HG03469 (cell line): ENCODE measurements at regions not wholly inside any gene's neighbourhood (a gene's known extent, or its start where the extent isn't known, plus 50 kb on each side); places are given as distances from the start of the nearest gene placed in this dataset.
"Not testable (repeated sequence)": the region's sequence is repeated elsewhere in the genome, so short reads cannot be mapped to it uniquely, and the experiment has no call there.

Experiments used
- ATAC-seq: cut with Tn5 transposase; IDR thresholded peaks from one replicate; pipeline ENCODE4 v1.9.1; 2021; ENCODE audit warnings: mild to moderate bottlenecking, moderate library complexity, moderate number of reproducible peaks; ENCODE audit not compliant: unreplicated experiment

DNA sequence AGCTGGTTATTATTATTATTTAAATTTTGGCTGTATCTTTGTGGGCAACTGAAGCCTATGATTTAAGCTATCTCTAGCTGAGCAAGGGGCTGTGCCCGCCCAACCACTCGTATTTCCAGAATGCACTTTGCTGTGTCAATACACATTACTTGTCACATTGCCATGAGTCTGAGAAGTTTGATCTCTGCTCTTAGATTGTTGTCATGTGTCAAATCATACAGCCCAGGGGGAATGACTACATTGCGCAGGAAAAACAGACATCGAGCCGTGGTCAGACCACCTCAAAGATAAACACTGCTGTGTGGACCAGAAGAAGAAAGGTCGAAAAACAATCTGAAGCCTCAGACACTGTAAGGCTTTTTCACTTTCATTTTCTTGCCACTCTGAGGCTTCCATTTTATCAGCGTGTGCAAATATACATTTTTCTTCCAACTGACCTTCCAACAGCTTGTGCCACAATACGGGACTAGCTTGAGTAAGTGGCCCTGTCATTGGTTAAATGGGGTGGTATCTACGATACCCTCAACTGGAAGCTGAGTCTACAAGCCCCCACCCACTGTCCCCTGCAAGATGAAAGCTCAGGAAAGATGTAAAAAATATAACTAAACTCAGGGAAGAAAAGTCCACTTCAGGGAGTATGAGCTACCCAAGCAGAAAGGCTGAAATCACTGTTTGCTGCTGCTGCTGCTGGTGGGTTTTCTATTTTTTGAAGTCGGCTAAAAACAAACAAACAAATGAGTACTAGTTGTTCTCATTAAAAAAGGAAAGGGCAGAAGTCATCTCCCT, 603.0 kb downstream of the BNC2 start:
- no peak for ATAC-seq

DNA sequence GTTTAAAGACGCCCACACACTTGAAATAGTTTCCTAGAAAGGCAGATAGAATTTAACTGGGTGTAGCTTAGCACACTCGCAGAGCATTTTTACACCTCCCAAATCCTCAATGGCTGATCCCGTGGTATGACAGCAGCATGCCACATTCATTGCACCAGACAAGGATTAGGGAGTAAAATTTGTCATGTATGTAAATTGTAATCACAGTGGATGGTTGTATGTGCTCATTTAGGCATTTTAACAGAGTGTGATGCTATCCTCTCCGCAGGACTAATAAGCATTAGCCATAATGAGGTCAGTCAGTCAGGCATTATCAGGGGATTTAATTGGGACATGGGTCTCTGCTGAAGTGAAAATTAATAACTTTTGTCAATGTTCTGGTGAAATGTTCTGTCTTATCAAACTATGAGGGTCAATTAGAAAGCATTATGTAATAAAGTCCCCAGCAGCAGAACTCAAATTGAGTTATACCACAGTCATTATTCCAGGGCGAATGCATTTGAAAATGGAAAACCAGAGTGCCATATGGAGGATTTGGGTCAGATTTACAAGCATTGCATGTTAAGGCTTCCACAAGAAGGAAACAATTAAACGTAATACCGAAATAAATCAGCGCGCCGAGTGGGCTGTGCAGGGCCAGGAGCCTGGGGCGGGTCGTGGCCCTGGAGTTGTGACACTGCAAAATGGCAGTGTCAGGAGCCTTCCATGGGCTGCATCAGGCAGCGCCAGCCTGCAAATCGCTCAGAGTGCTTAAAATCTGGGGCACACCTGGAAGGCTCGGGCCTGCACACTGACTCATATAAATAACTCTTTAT, 602.2 kb downstream of the BNC2 start:
- no peak for ATAC-seq

DNA sequence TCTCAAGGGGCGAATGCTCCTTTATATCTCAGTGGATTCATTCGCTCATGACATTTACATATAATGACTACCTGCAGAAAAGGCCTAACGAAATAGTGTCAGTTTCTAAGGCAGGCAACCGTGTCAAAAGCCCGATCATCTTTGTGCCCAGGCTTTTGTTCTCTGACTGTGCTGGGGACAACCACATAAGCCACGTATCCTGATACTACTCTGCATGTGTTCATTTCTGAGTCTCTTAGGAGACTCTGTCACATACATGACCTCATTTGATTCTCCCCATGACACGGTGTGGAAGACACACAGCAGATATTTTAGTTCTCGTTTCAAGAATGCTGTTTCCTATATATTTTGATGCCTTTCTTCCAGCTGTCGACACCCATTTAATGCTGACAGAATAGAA, 598.5 kb downstream of the BNC2 start:
- ATAC-seq, result no peak

DNA sequence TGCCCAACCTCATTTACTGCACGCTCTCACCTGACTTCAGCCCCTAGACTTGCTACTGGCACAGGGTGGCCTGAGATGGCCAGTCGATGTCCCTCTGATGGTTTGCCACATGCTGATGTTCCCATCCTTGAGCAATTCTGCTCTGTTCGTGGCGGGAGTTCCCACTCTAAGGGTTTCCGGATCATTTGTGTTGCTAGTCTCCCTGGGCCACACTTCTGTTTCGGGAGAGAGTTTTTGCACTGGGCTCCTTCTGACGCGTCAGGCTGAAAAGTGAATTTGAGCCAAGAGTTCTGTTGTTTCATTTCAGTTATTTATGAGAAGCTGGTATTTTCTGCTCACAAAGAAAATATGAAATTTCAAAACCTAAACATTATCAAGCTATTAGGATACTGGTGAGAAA, 597.7 kb downstream of the BNC2 start:
- no peak for ATAC-seq

DNA sequence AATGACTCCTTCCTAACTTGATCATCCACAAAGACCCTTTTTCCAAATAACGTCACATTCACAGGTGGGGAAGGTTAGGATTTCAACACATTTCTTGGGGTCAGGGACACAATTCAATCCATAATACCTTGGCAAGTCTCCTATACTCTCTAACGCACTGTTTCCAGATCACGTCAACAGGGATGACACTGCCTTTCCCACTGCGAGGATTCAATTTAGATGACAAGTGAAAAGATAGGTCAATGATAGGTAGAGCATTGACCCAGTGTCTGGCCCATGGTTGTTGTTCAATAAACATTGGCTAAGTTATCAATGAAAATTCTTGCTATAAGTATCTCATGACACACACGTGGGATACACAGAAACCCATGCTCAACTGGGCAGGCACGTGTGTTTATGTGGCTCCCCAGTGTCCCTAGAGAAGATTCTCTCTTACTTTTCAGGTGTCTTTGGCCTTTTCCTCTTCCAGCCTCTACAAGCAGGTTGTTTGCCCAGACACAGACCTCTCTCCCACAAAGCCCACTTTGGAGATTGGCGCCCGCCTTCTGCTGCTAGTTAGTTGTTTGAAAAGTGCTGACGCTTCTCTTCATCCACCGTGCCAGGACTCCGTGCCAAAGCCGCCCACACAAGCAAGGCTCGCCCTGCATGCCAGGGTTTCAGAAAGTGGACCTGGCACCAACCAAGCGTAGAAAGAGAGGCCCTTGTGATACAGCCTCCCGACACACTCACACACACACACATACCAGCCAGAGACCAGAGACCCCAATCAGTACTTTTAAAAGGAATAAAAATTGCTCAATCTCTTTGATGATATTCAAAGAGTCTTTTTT, 594.5 kb downstream of the BNC2 start:
- no peak for ATAC-seq

DNA sequence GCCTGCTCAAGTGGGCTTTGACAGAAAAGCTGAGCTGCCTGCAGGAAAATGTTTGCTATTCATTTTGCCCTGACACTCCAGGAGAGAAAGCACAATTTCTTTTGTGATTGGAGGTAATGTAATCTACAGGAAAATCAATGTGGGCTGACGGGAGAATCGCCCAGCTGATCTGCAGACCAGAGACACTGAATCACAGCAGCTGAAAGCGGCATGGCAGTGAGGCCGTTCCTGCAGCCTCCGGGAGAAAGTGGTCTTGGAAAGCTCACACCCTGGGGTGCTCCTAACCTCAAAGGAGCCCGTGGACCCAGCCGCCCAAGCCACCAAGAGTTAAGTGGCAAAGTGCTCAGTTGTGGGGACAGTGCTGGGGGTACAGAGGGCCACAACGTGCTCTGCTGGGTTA, 593.6 kb downstream of the BNC2 start:
- ATAC-seq, result no peak

DNA sequence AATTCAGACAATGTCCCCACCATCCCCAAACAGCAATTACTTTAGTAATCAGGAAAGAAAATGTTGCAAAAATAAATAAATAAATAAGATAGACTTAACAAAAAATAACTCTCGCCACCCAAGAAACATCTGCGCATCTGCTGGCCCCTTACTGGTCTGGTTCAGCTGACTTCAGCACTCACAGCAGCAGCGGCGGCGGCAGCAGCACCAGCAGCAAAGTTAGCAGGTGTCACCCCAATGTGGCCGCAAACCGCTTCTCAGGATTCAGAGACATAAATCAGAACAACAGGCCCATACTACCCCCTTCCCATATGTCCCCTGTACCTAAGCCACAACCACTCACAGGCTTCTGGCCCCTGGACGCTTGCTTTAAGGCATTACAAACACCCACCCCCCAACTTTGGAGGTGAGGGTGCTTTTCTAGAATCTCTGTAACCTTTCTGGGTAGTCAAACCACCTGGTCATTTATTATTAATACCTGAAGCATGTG, 593.0 kb downstream of the BNC2 start:
- no peak for ATAC-seq

DNA sequence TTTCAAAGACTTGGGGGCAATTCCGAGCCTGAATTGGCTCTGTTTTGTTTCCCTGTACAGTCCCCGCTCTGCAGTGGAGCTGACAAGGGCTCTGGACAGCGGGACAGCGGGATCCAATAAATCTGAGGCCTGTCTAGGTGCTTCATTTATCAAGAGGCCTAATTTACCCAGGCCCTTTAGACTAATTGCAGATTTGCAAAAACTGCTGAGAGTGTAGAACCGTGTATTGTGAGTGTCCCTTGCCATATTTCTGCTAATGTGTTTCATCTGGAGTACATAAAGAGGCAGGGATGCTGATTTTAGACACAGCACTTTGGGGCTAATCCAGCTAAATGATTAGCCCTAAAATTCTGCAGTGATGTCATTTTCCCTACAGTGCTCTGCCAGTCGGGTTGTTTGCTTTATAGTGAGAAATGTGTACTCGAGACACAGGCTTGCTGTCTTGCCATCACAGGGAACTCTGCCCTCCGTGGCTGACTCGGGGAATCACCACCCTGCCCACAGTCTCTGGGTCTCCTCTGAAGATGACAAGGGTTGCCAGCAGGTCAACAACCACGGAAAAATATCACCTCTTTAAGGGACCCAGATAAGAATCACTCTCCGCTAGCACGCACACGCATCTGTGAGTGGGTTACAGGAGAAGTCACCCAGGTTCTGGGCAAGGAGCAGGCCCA, 592.0 kb downstream of the BNC2 start:
- ATAC-seq, result no peak

DNA sequence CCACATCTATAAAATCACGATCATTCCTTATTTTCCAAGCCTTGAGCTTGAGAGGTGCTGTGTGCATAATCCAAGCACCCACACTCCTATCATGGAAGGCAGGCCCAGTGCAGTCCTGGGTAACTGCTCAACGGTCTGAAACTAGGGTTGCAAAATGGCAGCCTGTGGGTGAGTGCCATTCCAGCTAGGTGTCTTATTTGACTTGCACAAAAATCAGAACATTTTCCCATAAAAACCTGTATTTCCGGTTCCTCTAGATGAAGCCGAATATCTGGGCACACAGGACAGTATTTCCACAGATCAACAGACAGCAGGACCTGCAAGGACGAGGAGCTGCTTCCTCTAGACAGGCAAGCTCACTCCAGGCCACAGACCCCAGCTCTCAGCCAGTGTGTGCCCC, 588.8 kb downstream of the BNC2 start:
- no peak for ATAC-seq

DNA sequence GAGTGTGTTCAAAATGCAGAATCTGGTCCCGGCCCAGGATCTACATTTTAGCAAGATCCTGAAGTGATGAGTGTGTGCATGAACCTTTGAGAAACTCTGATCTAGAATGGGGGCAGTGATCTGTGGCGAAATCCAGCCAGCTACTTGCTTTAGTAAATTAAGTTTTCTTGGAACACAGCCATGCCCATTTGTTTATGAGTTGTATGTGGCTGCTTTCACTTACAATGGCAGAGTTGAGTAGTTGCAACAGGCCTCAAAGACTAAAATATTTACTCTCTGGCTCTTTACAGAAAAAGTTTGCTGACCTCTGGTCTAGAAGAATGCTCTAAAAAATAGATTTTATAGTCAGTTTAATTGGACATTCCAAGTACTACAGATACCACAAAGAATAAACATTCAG, 588.3 kb downstream of the BNC2 start:
- no peak for ATAC-seq

DNA sequence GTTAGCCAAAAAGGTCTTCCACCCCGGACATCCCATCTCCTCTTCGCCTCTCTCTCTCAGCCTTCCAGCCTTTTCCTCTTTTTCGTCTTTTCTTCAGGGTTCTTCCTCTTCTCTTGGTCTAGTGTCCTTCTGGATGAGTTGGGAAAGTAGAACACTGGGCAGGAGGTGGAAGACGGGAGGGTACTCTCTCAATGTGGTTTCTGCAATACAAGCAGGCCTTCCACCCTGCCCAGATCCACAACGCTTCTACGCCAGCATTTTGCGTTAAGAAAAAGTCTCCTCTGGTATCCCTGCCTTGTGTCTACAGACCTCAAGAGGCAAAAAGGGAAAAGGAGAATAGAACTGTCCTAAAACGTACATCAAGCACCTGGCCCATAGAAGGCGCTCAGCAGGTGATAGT, 587.8 kb downstream of the BNC2 start:
- ATAC-seq, result no peak

DNA sequence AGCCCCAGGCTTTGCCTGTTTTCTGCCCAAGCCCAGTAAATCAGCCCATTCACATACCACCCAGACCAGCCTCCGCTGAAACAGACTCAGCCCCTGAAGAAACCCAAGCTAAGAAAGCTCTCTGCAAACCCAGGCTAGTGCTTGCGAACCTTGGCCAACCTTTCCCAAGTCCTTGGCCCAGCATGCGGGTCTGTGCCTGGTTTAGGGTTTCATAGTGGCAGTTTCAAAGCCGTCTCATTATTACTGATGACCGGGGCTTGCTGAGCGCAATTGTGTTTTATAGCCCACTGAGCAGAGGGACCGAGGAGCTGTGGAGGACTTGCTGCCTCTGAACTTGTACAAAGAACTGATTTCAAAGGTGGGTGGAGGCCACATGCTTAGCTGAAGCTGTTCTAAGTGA, 584.3 kb downstream of the BNC2 start:
- no peak for ATAC-seq

DNA sequence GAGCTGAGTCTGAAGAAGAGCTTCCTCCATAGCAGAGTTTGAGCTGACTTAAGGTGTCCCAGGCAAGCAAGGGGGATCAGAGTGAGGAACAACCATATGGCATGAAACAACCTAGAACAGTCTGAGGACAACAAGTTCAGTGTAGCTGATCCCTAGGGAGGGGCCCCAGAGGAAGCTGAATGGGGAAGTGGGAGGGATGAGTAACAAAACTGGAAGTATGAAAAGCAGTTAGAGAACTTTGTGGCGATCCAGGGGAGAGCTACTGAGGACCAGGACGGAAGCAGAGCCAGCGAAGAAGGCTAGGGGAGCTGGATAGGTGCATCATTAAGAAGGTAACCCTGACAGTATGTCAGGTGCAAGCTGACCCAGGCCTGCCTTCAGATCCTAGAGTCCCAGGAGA, 580.8 kb downstream of the BNC2 start:
- no peak for ATAC-seq

DNA sequence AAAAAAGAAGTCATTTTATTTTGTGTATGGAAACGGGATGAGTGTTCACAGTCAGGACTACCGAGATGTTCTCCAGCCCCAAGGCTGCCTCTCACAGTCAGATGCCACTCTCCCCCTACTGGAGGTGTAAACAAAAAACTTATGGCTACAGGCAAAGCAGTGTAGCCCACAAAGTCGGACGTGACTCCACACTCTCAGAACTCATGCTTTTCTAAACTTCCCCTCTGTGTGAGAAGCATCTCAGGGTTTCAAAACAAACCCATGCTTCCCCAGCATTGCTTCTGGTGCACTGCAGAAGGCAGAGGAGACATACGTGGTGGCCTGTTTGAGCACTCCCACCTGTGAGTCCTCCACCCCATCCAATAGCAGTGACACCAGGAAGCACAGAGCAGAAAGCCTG, 580.3 kb downstream of the BNC2 start:
- no peak for ATAC-seq

DNA sequence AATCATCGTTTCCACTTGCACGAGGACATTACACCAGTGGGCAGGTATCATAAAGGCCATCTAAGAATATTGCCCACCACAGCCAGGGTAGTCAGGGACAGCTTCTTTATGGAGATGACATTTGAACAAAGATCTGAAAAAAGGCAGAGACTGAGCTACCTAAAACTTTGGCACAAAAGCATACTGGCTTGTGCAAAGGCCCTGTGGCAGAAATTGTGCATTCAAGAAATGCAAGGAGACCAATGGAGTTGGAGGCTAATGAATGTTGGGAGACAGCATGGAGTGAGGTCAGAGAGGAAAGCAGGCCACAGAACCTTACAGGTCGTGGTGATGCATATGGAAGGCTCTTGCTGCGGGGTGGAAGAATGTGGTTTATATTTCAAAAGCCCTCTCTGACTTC, 578.5 kb downstream of the BNC2 start:
- no peak for ATAC-seq

DNA sequence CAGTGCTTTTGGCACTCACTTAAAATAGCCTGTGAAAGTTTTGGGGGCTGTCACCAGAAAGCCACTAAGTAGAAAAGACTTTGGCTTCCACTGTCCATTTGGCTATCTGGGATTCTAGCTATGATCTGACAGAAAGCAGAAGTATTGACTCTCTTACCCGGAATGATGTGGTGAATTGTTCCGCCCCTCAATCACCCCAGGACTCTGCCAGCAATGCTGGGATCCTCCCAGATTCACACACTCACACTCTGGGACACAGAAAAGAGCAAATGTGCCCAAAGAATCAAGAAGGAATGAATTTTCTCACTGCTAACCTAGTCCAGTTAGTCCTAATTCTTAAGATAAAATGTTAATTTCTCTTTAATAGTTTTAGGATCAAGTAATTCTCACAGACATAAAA, 576.9 kb downstream of the BNC2 start:
- ATAC-seq, result no peak

DNA sequence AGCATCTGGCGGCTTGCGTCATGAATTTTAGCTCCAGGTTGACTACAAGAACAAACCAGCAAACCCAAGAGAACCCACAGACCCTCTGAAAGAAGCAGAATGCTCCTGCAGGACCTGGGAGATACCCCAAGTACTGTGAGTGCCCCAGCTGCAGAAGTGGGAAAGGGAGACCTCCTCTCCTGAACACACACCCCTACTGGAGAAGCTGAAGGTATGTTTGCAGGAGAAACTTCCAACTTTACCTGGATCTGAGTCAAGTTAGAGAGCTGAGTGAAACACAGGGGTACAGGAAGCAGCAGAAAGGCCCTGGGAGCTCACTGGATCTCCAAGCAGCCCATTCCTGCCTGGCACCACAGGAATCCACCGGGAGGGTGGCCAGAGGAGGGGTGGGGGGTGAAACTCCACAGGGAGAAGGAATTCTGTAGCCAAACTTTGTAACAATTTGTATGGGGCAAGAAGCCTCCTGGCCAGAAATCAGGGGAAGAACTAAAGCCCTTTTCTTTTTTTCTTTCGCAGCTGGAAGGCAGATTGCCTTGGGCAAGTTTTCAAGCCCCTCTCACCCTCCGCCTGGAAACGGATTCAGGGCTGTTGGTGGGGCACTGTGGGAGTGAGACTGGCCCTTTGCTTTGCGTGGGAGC, 576.2 kb downstream of the BNC2 start:
- ATAC-seq, result no peak

DNA sequence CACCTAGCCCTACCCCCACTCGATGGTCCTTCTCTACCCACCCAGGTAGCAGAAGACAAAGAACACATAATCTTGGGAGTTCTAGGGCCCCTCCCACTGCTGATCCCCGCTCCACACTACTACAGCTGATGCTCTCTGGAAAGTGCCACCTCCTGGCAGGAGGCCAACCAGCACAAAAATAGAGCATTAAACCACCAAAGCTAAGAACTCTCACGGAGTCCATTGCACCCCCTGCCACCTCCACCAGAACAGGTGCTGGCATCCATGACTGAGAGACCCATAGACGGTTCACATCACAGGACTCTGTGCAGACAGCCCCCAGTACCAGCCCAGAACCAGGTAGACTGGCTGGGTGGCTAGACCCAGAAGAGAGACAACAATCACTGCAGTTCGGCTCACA, 575.5 kb downstream of the BNC2 start:
- ATAC-seq, result not testable (repeated sequence)

DNA sequence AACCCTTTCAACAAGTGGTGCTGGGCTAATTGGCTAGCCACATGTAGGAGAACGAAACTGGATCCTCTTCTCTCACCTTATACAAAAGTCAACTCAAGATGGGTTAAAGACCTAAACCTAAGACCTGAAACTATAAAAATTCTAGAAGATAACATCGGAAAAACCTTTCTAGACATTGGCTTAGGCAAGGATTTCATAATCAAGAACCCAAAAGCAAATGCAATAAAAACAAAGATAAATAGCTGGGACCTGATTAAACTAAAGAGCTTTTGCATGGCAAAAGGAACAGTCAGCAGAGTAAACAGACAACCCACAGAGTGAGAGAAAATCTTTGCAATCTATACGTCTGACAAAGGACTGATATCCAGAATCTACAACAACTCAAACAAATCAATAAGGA, 571.1 kb downstream of the BNC2 start:
- ATAC-seq, result not testable (repeated sequence)

DNA sequence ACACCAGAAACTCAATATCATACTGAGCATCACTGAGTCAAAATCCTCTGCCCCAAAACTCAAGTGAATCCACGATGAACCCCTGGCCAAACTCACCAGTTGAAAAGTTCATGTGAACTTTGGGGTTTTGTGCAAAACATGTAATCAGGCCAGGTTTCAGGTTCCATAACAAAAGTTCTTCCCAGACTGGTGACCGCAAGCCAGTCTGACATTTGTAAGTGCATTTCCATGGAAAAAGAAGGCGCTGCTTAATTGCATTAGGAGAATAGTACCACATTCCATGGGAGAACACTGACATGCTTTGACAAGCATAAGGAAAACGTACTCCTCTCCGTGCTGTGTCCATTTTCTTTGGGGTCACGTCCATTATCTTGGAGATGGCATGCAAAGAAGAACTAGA, 567.0 kb downstream of the BNC2 start:
- no peak for ATAC-seq
